ENCODE measurements at regions not wholly inside any gene's neighbourhood (a gene's known extent, or its start where the extent isn't known, plus 50 kb on each side); places are given as distances from the start of the nearest gene placed in this dataset.

DNA sequence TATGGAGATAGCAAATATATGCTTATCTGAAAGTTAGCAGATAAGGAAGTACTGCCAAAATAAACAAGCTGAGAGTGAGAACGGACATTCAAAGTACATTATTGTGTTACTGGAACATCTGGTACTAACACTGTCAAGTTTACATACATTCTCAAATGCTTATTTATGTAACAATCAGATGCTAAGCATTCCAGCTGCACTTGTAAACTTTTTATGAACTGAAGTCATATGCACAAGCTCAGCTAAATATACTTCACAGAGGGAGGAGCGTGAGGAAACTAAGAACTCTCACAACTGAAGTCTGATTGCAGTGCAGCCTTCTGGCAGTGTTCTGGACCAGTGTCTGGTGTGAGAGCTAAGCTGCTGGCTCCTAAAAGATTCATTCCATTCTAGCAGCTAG is 223.7 kb upstream of the NANOGP8 start:
- TF ChIP-seq CTCF (IDR thresholded peaks at IDR 0.05; ENCODE audit: insufficient read depth, low read depth, low read length) (no peak), EZH2 (IDR thresholded peaks at IDR 0.05; ENCODE audit: insufficient read depth, low read length) (no peak)
